Activated CD4-positive, CD25-positive, alpha-beta regulatory T cell (primary cell): ENCODE measurements at regions not wholly inside any gene's neighbourhood (a gene's known extent, or its start where the extent isn't known, plus 50 kb on each side); places are given as distances from the start of the nearest gene placed in this dataset.
"Not testable (repeated sequence)": the region's sequence is repeated elsewhere in the genome, so short reads cannot be mapped to it uniquely, and the experiment has no call there.

Experiments used
- DNase-seq, 4 experiments: peaks; one replicate each; lab custom pipeline; 2025; lab: John Stamatoyannopoulos, UW

DNA sequence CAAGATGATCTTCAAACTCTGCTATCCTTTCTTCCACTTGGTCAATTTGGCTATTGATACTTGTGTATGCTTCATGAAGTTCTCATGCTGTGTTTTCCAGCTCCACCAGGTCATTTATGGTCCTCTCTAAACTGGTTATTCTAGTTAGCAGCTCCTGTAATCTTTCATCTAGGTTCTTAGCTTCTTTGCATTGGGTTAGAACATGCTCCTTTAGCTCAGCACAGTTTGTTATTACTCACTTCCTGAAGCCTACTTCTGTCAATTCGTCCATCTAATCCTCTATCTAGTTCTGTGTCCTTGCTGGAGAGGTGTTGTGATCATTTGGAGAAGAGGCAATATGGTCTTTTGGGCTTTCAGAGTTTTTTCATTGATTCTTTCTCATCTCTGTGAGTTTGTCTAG, 430.2 kb upstream of the ACVR2A start:
- DNase-seq, result not testable (repeated sequence)

DNA sequence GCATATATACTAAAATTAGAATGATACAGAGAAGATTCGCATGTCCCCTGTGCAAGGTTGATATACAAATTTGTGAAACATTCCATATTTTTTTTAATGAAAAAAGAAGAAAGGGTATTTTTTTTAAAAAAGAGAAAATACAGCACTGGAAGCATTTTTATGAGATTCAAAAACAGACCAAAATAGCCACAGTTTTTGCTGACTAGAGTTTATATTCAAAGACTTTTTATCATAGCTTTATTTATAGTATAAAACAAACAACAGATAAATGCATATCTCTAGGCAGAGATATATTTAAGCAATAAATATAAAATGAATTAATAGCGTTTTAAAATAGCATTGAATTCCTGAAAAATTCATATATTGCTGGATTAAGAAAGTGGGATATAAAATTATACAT, 436.5 kb upstream of the ACVR2A start:
- no peak for DNase-seq

DNA sequence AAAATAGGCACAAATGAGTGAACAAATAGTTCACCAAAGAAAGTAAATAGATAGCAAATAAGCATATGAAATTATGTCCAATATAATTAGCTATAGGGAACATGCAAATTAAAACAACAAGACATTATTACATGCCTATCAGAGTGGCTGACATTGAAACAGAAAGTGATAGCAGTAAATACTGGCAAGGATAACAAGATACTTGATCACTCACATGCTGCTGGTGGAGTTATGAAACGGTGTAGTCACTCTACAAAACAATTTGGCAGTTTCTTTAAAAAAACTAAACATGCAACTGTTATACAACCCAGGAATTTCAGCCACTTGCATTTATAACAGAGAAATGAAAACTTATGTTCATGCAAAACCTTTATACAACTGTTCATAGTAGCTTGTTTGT, 439.2 kb upstream of the ACVR2A start:
- no peak for DNase-seq

DNA sequence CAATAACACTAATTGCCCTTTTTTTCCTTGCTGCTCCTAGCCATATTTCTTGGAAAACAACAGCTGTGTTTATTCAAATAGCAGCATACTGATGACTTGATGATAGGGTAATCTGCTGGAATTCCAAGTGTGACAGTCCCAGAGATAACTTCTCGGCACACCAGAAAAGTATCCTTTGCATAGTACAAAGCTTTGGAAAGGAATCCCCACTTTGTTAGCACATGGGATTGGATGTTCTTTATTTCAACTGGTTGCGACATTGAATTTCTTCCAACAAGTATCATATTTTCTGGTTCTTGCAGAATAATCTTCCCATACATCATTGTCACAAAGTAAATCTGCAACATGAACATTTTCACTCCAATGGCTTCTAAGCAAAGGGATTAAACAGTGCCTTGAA, 445.8 kb upstream of the ACVR2A start:
- DNase-seq, result no peak

DNA sequence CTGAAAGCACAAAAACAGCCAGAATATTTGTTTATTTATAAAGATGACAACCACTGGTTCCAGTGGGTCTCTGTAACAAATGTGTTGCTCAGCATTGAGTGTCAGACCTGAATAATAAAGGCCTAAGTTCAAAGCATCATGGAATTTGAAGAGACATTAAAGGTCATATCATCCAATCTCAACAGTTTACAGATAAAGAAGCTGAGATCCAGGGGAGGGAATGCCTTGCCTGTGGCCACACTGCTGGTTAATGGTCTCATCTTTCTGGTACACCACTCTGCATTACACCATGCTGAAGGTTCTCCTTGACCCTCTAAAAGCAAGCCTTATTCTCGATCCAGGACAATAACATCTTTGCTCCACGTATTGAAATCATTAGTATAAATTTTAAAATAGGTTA, 446.5 kb upstream of the ACVR2A start:
- no peak for DNase-seq

DNA sequence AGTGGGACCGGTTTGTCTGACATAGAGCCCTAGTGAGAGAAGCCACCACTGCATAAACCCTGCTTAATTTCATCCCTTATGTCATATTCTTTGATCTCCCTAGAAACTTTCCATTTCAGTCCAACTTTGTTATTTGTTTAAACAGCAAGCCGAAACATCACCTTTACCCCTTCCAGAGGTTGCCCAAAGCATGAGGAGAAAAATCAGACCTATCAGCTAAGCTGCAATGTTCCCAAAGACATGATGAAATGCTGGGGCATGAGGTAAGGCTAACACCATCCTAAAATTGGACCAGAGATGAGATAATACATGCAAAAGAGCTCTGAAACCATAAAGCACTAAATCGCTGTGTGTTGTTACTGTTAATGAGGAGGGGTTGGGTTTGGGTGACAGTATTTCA, 447.9 kb upstream of the ACVR2A start:
- DNase-seq, result no peak

DNA sequence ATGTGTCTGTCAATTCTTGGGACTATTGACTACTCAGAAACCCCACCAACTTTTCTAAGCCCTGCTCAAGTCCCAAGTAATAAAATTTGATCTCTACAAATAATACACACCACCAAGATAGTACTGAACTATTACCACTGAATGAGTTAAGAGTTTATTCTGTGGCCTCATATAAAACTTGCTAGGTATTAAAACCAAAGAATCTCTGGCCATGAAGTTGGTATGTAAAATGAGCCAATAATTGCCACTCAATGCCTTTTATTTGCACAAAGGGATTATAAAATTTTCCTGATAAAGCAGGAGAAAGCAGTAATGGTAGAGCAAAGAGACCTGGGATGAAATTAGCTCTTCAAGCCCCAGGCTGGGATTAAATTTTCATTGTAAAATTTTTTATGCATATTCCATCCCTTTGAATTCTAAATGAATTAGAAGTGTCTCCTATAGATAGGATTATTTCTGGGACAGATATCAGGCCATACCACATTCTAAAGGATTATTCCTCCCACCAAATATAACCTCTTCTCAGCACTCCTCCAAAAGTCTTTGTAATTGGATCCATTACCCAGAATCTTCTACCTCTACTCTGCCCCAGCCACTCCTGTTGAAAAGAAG, 450.5 kb upstream of the ACVR2A start:
- DNase-seq, result no peak

DNA sequence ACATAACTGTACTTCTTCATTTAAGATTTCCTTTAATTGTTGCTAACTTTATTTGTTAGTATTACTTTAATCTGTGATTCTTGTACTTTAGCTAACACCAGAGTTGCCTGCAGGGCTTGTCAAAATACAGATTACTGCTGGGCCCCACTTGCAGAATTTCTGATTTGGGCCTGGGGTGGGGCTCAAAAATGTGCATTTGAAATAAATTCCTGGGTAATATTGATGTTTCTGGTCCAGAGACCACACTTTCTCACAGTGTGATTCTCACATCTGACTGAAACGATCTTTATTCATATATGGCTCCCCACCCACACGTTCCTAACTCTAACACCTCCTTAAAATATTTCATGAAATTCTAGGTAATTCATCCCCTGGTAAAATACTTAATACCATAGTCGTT, 452.6 kb upstream of the ACVR2A start:
- no peak for DNase-seq

DNA sequence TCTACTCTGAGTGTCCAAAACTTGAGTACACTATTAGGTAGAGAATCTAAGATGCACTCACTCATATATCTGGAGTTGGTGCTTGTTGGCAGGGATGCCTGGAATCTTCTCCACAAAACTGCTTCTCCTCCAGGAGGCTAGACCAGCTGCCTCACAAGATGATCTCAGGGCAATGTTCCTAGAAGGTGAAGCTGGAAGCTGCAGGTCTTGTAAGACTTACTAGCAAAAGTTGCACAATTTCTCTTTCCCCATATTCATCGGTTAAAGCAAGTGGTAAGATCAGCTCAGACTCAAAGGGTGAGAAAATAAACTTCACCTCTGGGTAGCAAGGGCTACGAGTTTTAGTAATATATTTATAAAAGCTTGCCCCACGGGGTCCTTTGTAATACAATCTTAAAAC, 454.4 kb upstream of the ACVR2A start:
- DNase-seq, result no peak

DNA sequence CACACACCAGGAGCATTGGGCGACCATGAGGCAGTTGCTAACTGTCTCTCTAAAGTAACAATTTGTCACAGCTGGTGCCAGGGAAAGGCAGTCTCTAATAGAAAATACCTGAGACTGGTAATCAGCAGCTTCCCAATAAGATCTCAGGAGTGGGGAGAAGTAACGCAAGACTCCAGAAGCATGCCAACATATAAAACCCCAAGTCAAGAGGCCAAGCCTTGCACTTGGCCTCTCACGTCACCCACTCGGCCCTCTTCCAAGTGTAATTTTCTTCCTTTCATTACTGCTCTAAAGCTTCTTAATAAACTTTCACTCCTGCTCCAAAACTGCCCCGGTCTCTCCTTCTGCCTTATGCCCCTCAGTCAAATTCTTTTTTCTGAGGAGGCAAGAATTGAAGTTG, 455.6 kb upstream of the ACVR2A start:
- DNase-seq, result no peak

DNA sequence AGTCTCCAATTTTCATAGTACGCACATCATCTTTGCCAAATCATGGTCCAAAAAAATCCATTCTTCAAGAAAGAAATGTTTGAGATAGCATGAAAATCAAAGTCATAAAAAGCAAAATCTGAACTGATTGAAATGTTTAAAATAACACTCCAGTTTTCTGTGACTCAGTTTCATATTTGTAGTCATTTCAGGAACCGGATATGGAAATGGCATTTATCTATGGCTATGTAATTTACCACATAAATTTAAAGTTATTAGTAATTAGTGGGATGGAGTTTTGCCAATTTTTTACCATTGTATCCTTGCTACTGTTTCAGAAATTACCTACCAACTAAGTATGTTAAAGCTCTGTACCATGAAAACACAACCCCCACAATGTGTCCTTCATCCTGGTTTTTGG, 456.6 kb upstream of the ACVR2A start:
- DNase-seq, result no peak

DNA sequence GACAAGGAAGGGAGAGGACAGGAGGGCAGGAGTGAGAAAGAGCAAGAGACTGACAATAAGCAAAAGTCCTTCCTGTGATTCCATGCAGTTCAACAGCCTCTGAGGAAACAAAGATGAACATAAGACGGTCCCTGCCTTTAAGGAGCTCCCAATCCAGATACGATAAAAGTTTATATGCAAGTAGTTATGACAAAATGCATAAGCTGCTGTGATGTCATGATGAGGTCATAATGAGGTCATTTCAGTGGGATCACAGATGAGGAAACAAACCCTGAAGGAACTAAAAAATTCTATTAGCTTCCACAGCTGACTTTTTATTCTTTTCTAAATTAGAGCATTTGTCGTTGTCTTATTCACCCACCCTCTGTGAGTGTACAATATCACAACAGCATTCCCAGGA, 458.5 kb upstream of the ACVR2A start:
- DNase-seq, result no peak

DNA sequence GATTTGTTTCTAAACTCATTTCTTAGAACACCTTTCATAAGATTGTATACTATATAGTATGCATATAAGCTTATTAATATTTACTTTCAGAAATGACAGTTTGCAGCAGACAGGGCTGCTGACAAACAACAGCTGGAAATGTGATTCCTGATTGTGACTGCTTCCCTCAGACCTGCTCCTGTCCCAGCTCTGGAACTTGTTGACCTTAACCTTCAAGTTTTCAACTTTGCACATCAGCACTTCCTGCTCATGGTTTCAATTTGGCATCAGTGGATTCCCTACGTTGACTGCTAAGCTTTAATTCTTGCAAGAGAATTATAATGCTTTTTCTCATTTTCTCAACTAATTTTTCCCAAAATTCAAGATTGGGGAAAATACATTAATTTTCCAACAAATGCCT, 459.2 kb upstream of the ACVR2A start:
- no peak for DNase-seq

DNA sequence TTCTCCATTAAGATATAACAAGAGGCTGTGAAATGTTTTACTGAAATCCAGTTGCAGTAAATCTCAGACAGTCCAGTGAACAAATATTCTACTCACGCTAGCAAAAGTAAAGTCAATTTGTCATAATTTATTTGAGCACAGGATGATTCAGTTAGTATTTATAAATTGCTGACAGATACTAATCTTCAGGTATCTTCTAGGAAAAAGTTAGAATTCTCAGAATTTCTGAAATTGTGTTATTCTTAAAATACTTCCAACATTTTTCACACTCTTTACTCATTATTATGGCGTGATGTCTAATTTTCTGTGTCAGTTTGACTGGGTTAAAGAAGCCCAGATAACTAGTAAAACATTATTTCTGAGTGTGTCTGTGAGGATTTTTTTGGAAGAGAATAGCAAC, 460.2 kb upstream of the ACVR2A start:
- no peak for DNase-seq

DNA sequence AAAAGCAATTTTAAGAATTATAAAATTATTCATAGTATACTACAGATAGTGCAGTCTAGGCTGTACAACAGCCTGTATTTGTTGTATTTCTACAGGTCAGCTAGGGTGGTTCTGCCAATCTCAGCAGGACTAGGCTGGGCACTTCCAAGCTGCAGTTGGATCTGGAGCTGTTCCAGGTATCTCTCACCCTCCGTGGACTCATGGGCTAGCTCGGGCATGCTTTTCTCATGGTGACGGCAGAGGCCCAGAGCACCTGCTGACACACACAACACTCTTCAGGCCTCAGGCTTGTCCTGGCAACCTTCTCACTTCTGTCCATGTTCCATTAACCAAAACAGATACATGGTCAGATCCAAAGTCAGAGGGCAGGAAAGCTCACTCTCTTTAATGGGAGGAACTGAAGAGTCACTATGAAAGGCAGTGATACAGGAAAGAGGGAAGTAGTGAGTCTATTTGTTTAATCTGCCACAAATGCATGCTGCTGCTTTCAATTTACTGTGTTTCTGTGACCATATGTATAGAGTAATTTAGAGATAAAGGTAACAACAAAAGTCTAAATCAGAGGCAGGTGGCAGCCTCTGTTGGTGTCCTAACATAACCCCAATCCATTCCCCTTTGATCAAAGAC, 462.4 kb upstream of the ACVR2A start:
- DNase-seq, result no peak

DNA sequence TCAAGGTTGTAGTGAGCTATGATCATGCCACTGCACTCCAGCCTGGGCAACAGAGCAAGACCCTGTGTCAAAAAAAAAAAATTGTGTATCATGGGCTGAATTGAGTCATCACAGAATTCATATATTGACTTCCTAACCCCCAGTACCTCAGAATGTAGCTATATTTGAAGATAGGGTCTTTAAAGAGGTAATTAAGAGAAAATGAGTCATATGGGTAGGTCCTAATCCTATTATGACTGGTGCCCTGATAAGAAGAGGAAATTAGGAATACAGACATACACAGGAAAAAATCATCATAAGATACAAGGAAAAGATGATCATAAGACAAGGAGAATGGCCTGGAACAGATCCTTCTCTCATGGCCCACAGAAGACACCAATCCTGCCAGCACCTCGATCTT, 466.4 kb upstream of the ACVR2A start:
- no peak for DNase-seq

DNA sequence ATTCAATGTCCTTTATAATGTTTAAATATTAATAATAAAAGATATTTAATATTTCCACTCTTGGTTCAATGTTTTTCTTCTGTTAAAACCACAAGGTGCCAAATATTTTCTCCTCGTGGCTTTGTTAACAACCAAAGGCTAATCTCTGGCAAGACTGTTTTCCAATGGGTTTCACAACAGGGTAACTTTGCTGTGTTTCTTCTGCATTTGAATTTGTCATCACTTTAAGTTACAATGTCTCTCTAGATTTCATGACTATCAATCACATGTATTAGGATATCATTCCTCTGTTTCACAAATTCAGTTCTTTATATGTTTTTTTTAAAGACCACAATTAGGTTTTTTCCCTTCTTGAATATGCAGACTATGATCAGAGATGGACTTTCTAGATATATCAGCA, 469.8 kb upstream of the ACVR2A start:
- no peak for DNase-seq

DNA sequence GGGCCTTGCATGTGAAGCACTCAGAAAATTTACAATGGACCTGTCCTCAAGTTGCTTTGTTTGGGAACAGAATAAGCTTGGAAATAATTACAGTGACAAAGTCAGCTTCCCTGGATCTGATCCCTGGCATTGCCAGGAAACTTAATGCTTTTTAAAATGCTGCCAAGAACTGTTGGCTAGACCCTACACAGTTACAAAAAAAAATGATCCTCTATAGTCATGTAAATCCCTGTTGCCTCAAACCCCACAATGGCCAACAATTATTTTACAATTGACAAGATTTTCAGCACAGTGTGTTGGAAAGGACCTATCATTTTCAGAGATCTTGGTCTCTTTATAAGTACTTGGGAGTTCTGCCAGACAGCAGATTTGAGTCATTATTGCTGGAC, 470.4 kb upstream of the ACVR2A start:
- DNase-seq, result no peak

DNA sequence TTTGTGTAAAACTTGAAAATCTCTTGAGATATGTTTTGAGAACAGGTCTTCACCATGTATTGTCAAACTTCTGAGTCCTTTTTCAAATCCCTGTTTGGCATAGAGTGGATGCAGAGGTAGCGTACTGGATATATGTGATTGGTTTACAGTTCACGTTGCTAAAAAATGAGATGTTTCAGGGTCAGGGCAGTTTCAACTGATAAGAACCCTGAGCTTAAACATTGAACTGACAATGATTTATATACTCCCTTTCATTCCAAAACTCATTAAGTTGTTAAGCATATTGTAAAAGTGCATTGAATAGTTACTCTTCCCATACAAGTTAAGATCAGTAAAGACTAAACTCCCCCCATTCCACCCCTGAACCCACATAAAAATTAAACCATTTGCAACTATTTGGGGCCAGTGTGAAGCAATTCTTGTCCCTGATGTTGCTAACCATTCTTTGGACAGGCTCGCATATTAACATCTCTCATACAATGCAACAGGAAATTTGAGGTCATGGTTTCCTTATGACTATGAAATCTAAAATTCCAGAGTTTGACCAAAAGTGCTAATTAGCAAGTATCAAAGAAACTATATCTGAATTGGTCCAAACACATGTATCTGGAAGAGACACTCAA, 470.9 kb upstream of the ACVR2A start:
- DNase-seq, result no peak

DNA sequence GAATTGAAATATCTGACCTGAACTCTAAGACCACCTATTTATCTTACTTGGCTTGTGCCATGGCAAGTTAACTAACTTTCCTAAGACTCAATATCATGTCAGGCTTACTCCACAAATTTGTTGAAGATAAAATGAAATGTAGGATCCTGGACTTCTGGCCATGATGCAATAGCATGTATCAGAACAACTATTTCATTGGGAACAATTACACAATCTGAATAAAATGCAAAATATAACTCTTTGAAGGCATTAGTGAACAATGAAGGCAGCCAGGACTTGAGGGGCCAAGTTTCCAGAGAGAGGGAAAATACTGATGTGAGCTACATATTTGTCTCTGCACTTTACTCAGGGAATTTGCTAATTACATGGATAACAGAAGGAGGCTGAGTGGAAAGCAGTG, 476.5 kb upstream of the ACVR2A start:
- DNase-seq, result no peak

DNA sequence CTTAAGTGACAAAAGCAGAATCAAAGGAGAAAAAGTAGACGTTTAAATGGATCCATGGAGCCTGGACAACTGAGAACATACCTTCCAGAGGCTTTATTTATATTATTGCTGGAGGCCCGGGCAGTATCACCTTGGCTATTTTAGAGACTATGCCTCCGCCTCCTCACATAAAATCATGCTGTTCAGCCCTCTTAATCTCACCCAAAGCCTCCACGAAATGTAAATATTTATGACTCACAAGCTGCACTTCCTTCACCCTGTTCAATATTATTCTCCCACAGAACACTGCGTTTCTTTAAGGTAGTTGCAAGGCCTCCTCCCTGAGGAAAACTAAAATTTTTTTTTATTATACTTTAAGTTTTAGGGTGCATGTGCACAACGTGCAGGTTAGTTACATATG, 478.6 kb upstream of the ACVR2A start:
- no peak for DNase-seq

DNA sequence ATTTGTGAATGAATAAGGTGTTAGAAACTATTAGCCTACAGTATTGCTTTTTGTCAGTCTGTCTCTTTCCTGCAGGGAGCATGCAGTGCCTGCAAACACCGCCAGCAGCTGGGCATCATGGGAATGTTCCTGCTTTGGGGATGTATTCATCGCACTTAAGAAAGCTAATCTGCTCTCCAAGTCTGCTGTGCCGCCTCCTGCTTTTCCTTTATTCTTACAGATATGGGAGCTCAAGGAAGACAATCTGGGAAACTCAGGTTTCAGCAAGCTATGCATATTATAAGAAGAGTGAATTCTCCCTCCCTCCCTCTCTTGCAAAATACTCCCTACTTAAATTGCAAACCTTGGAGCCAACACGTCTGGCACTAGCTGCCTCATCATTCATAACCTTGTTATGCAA, 479.2 kb upstream of the ACVR2A start:
- DNase-seq, result no peak

DNA sequence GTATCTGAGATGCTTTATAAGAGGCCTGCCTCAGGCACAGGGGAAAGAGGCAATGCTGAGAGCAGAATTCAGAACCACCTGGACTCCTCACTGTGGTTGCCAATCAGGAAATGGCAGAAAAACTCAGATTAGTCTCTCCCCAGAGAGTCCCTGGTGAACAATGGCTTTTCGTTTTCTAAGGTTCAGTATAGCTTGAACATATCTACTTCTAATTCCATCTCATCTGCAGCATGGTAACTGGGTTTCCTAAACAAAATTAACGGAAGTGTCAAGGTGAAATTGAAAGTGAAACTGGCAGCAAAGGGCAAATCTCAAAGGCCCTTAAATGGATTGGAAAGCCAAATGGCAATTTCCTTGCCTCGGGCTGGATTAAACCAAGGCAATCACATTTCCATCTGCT, 480.2 kb upstream of the ACVR2A start:
- DNase-seq, result no peak

DNA sequence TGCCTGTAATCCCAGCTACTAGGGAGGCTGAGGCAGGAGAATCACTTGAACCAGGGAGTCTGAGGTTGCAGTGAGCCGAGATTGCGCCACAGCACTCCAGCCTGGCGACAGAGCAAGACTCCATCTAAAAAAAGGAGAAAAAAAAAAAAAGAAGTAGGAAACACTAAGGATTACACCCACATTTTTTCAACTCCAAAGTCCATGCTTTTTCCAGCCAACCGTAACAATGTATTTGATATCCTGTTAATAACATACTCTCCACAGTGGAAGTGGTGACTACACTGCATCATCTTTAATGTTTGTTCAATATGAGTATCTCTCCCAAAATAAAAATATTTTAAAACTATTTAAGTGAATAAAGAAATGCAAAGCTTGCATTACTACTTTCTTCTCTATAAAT, 481.6 kb upstream of the ACVR2A start:
- no peak for DNase-seq
